ENCODE measurements at regions not wholly inside any gene's neighbourhood (a gene's known extent, or its start where the extent isn't known, plus 50 kb on each side); places are given as distances from the start of the nearest gene placed in this dataset.
"Not testable (repeated sequence)": the region's sequence is repeated elsewhere in the genome, so short reads cannot be mapped to it uniquely, and the experiment has no call there.

DNA sequence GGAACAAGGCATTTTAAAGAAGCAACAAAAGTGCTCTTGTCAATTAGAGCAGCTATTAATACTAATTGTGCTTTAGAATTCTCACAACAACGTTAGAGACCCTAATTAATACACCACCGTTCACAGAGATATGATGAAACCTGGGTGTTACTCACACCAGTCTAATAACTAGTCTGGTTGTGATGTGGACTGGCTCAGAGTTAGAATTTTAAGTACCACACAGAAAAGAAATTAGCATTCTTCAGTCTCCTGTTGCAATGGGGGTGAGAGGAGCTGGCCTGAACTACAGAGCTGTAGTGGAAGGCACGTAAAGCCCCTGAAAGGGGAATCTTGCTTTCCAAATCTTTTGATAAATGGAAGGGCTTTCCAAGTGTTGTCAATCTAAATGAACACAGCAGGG lies 240.8 kb upstream of the TOX3 start:
- no peak for DNase-seq (ENCODE audit: low read depth)

- no peak for DNase-seq (ENCODE audit: low read depth)
Observed at GRCh38 chr16:52786091-52786490, 239.1 kb upstream of the TOX3 start.

GRCh38 chr16:52785653-52786052 lies 238.7 kb upstream of the TOX3 start:
- DNase-seq (ENCODE audit: low read depth) = no peak

GRCh38 chr16:52783616-52784015 lies 236.7 kb upstream of the TOX3 start:
- DNase-seq (ENCODE audit: low read depth) = no peak

- no peak for DNase-seq (ENCODE audit: low read depth)
Observed at GRCh38 chr16:52781005-52781630, 234.2 kb upstream of the TOX3 start.

DNA sequence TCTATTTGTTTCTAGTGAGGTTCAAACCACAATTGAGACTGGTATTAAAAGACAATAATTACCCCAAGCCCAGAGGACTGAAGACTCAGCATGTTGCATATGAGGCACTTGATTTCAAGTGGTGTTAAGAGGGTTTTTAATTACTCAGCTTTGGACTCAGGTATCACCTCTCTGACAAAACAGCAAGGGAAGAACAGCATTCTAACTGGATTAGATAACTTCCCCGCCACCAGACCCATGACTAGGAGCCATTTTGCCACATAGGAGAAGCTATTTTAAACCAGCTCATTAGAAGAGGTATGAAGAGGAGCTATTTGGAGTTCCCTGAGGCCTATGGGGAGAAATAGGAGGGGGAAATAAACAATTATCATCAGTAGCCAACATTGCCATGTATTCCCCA lies 226.1 kb upstream of the TOX3 start:
- no peak for DNase-seq (ENCODE audit: low read depth)

DNA sequence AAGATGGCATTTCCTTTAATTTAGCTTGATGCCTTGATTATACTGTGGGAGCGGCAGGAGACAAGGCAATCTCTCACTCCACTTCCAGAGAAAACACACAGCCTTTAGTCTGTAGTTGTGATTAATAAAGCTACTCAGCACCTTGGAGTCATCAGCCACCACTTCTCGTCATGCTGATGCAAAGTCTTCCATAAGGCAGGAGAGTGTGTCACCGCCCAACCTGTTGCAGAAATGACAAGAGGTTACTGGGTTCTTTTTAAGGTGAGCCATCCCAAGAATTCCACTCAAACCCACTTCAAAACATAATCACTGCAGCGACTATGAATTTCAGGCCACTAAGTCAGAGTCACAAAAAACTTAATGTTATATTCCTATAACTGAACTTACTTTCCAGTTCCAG lies 223.9 kb upstream of the TOX3 start:
- DNase-seq (ENCODE audit: low read depth) = no peak

GRCh38 chr16:52758473-52758855 lies 211.5 kb upstream of the TOX3 start:
- no peak for DNase-seq (ENCODE audit: low read depth)

- no peak for DNase-seq (ENCODE audit: low read depth)
Observed at GRCh38 chr16:52757746-52758472, 211.0 kb upstream of the TOX3 start.

DNA sequence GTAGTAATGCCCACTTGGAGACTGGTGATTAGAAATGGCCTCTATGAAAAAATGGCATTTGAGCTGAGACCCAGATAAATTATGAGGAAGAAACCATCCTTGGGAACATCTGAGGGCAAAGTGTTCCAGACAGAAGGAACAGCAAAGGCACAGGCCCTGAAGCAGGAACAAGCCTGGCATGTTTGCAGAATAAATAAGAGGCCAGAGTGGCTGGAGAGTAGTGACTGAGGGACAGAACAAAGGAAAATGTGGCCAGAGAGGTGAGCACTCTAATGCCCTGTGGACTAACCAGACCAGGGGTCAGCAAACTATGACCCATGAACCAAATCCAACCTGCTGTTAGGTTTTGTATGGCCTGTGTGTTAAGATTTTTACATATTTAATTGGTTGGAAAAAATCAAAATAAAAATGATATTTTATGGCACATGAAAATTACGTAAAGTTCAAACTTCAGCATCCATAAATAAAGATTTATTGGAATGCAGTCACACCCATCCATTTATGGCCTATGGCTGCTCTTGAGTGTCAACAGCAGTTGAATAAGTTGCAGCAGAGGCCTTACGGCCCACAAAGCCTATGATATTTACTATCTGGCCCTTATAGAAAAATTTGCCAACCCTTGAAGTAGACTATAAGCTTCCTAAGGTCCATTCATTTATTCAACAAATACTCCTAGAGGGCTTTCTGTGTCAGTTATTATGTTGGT lies 210.0 kb upstream of the TOX3 start:
- no peak for DNase-seq (ENCODE audit: low read depth)

GRCh38 chr16:52755396-52755795 lies 208.5 kb upstream of the TOX3 start:
- no peak for DNase-seq (ENCODE audit: low read depth)

- DNase-seq (ENCODE audit: low read depth) = no peak
Observed at GRCh38 chr16:52751035-52751434, 204.1 kb upstream of the TOX3 start.

DNA sequence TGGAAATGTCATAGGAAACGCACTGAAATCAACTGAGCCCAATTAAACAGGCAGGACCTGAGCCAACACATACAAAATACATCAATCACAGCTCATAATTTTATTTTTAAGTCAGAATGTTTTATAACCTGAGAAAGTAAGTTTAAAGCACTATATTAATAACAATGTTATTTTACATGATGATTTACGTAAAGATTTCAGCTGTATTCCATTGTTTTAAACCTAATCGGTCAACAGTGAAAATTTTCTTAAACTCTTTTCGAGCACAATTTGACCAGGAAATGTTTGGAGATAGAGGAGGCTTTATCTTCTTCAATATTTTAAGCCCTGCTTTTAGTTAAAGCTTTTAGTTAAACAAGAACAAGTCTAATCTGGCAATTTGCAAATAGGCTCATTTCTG lies 201.8 kb upstream of the TOX3 start:
- DNase-seq (ENCODE audit: low read depth) = no peak

- DNase-seq (ENCODE audit: low read depth) = no peak
Observed at GRCh38 chr16:52747088-52747595, 200.2 kb upstream of the TOX3 start.

DNA sequence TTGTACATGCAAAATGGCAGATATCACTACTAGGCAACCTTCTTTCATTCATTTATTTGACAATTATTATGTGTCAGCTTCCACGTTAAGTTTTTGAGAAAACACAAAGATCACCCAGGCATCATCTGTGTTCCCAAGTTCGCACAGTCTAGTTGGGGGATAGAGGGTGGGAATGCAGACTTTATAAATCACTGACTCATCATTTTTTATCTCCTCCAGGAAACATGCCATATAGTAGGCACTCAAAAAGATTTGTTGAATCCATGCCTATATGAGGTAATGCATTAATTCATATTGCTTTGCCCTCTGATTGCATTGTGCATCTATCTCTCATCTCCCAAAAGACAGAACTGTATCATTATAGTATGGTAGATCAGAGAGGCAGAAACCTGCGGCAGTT lies 196.8 kb upstream of the TOX3 start:
- DNase-seq (ENCODE audit: low read depth) = no peak

GRCh38 chr16:52742608-52743170 lies 195.7 kb upstream of the TOX3 start:
- DNase-seq (ENCODE audit: low read depth) = no peak

DNA sequence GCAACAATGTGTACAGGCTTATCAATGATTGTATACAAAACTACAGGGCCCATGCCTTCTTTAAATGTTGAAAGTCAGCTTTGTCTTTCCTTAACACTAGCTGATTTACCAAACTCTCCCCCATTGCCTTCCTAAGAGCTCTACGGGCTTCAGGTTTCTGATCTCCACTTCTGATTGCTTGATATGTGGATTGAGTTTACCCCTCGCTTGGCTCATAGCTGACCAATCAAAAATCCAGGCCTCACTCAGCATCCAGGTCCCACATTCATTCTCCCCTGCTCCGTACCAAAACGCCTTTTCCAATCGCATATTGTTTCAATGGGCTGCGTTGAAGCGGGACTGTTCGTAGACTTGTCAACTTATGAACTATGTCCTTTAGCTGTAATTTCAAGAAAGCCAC lies 195.1 kb upstream of the TOX3 start:
- no peak for DNase-seq (ENCODE audit: low read depth)

DNA sequence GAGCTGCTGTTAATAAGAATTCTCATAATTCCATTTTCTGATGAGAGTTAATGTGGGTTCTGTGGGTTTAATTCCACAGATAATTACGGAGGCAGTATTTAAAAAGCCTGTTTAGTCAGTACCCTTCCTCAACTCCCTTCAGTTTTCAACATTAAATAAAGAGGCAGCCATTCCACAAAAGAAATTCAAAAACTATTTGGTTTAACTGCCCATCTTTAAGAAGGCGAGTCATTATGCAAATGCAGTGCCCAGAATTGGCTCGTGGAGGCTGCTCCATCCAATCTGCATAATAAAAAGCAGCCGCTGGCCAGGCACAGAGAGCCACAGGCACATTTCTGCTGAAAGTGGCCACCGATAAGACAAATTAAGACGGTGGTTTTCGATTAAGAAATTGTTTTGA lies 194.4 kb upstream of the TOX3 start:
- no peak for DNase-seq (ENCODE audit: low read depth)

DNA sequence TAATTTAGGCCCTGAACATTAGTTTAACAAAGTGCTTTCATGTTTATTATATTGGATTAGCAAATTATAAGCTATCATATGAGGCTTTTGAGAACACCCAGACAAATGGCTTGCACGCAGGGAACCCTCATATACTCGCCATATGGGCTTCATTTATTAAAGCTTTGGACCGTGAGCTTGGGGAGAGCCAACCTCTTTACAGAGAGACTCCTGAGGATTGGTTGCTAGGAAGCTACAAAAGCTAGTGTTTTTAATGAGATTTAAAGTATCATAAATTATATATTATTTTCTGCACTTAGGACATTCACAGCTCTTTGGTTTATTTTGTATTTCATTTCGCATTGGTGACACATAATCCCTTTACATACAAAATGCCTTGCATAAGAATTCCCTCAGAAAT lies 193.8 kb upstream of the TOX3 start:
- no peak for DNase-seq (ENCODE audit: low read depth)

DNA sequence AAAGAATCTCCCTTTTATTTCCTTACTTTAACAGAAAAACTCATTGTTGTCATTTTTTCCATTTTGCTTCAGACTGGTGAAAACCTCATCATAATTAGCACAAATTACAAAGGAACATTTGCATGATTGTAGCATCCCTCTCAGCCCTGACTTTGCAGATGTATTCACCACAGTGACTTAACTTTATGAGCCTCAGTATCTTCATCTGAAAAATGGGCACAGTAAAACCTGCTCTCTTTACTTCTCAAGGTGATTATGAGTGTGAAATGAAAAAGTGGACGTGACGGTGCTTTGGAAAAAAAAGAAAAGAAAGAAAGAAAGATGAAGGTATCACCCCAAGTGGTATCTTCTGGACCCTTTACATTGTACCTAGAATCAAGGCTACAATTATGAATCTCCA lies 193.4 kb upstream of the TOX3 start:
- no peak for DNase-seq (ENCODE audit: low read depth)

- DNase-seq (ENCODE audit: low read depth) = not testable (repeated sequence)
Observed at GRCh38 chr16:52738992-52739391, 192.0 kb upstream of the TOX3 start.

GRCh38 chr16:52731219-52731875 lies 184.4 kb upstream of the TOX3 start:
- DNase-seq (ENCODE audit: low read depth) = no peak
